Astrocyte of the cerebellum (primary cell): ENCODE measurements at regions not wholly inside any gene's neighbourhood (a gene's known extent, or its start where the extent isn't known, plus 50 kb on each side); places are given as distances from the start of the nearest gene placed in this dataset.

Source experiments
- DNase-seq: peaks from one replicate; pipeline ENCODE4 v3.0.0-alpha.2; 2011; ENCODE audit warnings: low read depth
- H3K4me3 ChIP-seq: 2 replicates; pipeline ENCODE4 v1.5.1; 2011; ENCODE audit warnings: mild to moderate bottlenecking, low read depth, low read length, moderate library complexity
- CTCF ChIP-seq: IDR thresholded peaks from 2 replicates; pipeline ENCODE4 v1.5.1; 2012; ENCODE audit warnings: low read length, low read depth, moderate library complexity, mild to moderate bottlenecking; ENCODE audit errors: missing control alignments
- in situ Hi-C: cut with HindIII; loops from 2 replicates; pipeline ENCODE4 v1.10.0; 2017; ENCODE audit warnings: low sequenced_read_pairs

- in situ Hi-C loops: no loop called here
- no peak for TF ChIP-seq CTCF
- no peak overlapping the region for H3K4me3 ChIP-seq
- no peak for DNase-seq
Measured at GRCh38 chr5:16392718-16393117, 72.9 kb downstream of the ZNF622 start.

GRCh38 chr5:16391858-16392649, 73.5 kb downstream of the ZNF622 start:
- no peak for DNase-seq
- no peak overlapping the region for H3K4me3 ChIP-seq
- no peak for TF ChIP-seq CTCF
- in situ Hi-C loops: no loop called here

- DNase-seq: no peak
- in situ Hi-C loops: no loop called here
- TF ChIP-seq CTCF: no peak
- H3K4me3 ChIP-seq: no peak overlapping the region
Measured at GRCh38 chr5:16390825-16391224, 74.8 kb downstream of the ZNF622 start.

- in situ Hi-C loops: no loop called here
- no peak overlapping the region for H3K4me3 ChIP-seq
- TF ChIP-seq CTCF: no peak
- DNase-seq: no peak
Measured at GRCh38 chr5:16385516-16386090, 80.0 kb downstream of the ZNF622 start.

- no peak overlapping the region for H3K4me3 ChIP-seq
- in situ Hi-C loops: no loop called here
- no peak for DNase-seq
- TF ChIP-seq CTCF: no peak
Measured at GRCh38 chr5:16384804-16385203, 80.8 kb downstream of the ZNF622 start.

GRCh38 chr5:16384222-16384621, 81.4 kb downstream of the ZNF622 start:
- no peak for TF ChIP-seq CTCF
- in situ Hi-C loops: no loop called here
- H3K4me3 ChIP-seq: no peak overlapping the region
- DNase-seq: no peak
